OCI-LY3 (cell line): ENCODE measurements at regions not wholly inside any gene's neighbourhood (a gene's known extent, or its start where the extent isn't known, plus 50 kb on each side); places are given as distances from the start of the nearest gene placed in this dataset.

ENCODE experiments used
- EZH2phosphoT487 ChIP-seq: fragments of 200-600 bp; shearing (Covaris generic); IDR thresholded peaks from 2 replicates; pipeline ENCODE4 v1.6.1; 2018; ENCODE audit warnings: antibody characterized with exemption, mixed run types, low read depth
- TF ChIP-seq, protein P1 (sequence below): fragments of 200-600, 300-600 bp; sonication (generic); IDR thresholded peaks from 2 replicates; pipeline ENCODE4 v1.5.1; 2014; ENCODE audit warnings: antibody characterized with exemption, low read length, low read depth

- TF ChIP-seq, protein P1, sequence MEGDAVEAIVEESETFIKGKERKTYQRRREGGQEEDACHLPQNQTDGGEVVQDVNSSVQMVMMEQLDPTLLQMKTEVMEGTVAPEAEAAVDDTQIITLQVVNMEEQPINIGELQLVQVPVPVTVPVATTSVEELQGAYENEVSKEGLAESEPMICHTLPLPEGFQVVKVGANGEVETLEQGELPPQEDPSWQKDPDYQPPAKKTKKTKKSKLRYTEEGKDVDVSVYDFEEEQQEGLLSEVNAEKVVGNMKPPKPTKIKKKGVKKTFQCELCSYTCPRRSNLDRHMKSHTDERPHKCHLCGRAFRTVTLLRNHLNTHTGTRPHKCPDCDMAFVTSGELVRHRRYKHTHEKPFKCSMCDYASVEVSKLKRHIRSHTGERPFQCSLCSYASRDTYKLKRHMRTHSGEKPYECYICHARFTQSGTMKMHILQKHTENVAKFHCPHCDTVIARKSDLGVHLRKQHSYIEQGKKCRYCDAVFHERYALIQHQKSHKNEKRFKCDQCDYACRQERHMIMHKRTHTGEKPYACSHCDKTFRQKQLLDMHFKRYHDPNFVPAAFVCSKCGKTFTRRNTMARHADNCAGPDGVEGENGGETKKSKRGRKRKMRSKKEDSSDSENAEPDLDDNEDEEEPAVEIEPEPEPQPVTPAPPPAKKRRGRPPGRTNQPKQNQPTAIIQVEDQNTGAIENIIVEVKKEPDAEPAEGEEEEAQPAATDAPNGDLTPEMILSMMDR: no peak
- no peak for TF ChIP-seq EZH2phosphoT487
Measured at GRCh38 chr13:22449251-22449650, 731.5 kb upstream of the SGCG start.
